NCI-H1930 (cell line): ENCODE measurements at regions not wholly inside any gene's neighbourhood (a gene's known extent, or its start where the extent isn't known, plus 50 kb on each side); places are given as distances from the start of the nearest gene placed in this dataset.
"Not testable (repeated sequence)": the region's sequence is repeated elsewhere in the genome, so short reads cannot be mapped to it uniquely, and the experiment has no call there.

ENCODE experiments used
- DNase-seq, 2 experiments: peaks; one replicate each; lab custom pipeline; 2025; lab: John Stamatoyannopoulos, UW

DNA sequence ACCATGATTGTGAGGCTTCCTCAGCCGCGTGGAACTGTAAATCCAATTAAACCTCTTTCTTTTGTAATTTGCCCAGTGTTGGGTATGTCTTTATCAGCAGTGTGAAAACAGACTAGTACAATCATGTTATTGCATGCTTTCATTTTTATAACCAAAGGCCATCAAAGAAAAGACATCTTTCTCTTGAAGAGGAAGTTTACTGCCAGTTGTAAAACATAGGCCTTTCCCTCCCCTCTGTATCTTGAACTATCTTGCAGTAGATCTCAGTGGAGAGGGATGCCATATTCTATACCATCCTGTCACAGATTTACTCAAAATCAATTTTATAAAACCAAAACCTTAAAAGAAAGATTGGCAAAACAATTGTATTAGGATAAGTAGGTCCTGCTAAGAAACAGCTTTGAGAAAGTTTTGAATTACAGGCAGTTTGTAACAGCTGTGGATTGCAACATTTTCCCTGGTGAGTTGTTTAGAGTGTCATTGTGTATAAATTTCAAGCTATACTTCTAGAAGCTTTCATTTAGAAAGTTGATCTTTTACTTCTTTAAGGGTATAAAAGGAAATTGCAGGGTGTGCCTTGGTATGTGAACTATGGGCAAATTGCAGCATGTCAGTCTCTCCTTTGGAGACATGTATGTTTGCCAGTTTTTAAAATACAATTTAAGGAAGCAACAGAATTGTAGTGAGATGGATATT is 128.0 kb downstream of the ATP23 start:
- DNase-seq, result no peak

DNA sequence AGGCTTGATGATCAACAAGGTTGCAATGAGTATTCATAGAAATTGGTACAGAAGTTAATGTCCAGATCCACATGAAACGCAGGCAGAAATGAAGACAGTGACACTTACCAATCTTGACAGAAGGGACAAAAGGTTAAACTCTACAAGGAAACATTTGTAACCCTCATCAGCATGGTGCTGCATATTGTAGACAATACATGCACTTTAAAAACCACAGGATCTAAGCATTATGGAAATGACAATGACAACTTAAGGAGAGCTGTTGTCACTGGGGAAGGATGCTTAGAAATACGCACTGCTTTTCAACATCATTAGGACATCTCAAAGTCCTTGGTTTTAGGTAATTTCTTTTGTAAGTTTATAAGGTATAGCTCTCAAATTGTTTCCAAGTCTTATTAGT is 130.6 kb downstream of the ATP23 start:
- DNase-seq, result no peak

DNA sequence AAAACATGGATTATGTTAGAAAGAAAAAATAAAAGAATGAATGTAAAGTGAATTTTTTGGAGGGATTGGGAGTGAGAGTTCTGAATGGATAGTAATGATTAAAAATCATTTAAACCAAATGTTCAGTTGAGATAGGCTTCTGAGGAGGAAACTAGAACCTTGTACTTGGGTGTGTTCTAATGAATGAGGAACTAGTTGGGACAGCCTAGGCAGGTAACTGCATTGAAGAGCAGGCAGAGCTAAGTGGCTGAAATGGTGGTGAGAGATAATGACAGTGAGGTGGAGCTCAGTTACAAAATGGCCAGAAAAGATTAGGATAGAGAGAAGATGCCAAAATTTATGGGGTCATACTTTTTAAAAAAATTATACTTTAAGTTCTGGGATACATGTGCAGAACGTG is 132.9 kb downstream of the ATP23 start:
- DNase-seq, result no peak

DNA sequence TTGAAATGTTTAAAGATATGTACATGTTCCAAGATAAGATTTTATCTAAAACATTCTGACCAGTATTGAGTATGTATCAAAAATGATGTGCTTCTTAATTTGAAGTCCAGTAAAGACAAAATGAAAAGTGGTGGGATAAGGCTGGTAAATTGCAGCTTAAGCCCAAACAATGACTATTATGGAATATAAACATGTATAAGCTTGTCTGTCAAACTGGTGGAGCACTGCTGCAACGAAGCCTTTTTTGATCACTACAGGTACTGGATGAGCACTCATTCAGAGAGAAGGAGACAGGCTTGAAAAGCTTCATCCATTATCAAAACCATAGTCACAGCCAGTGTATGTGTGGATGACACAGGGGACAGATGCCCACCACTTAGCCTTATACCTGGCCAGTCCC is 138.4 kb downstream of the ATP23 start:
- DNase-seq, result no peak

DNA sequence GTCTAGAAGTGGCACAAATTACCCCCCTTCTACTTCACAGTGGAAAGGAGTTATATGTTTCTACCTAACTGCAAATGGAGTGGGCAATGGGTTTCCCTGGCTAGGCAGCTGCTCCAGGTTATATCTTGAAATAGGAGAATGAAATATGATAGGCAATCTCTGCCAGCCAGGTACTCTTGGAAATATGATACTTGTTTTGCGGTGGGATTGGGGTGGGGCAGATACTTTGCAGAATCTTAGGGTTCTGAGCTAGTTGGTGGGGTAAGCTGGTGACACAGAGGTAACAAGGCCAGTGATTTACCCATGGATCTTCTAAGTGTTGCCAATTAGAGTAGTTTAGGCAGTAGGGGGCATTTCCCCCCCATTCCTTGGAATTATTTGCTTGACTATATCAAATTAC is 140.1 kb downstream of the ATP23 start:
- DNase-seq, result no peak

DNA sequence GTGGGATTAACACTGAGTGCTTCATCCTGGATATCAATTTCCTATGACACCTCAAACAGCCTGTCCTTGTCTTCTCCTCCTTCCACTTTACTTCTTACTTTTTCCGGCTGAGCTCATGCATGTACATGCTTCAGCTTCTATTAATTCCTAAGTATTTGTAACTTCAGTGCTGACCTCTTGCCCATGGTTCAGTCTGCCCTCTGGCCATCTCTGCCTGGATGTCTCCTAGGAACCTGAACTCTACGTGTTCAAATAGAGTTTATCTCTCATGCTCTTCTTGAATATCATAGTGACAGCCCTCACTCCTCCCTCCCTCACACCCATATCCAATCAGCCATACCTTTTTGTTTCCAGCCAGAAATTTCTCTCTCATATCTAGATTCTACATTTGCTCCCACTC is 141.6 kb downstream of the ATP23 start:
- no peak for DNase-seq

DNA sequence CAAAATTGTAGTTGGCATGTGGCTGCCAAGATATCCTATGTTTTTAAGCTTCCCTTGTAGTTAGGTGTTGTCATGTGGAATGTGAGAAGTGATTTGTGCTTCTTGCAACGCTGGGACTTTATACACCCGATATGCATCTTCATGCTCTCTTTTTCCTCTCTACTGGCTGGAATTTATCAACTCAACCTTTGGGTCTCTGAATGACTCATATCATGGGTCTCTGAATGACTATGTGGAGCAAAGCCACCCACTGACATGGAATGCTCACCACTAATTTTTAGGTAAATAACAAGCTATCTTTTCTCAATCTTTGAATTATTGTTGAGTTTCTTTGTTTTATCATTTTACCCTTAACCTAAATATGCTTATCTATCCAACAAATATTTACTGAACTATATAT is 144.6 kb downstream of the ATP23 start:
- DNase-seq, result no peak

DNA sequence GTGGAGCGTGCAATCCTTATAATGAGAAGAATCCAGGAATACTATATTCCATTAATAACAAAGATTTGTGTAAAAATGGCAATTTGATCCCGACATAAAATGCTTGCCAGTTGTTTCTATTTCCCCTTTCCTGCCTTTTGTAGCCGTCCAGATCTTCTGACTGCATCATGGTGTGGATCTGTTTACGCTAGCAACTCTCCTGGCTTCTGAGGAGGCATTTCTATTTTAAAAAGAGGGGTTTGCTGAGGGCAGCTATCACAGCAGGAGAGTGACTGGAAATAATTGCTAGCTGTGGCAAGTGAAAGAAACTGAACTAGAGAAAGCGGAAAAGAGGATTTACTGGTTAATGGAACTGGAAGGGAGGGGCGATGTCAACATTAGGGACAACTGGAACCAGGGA is 145.6 kb downstream of the ATP23 start:
- DNase-seq, result no peak

DNA sequence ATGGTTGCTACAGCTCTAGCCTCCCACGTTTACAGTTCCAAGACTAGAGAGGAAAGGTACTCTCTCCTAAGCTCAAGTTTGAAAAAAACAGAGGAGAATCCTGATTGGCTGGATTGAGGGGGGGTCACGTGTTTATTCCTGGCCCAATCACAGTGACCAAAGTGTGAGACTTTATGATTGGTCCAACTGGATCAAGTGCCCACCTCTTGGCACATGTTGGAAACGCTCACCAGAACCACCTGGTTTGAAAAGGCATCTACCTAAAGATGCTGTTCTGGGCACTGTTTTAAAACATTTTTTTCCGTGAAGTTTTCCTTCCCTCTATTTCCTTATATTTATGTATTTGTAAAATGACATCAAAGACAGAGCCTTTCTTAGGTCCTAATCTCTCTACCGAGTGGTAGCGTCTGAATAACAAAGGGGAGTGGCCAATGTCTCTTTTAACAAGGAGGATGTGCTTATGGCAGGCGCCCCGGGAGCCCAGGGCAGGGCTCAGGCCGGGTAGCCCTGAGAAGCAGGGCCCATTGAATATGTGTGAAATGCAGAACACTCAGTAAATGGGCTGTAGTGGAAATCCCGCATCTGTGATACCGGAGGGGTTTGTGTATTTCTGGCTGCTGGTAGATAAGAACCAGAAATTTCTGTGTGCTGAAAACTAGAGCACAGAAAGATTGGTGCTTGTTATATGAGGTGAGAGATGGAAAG is 146.2 kb downstream of the ATP23 start:
- DNase-seq, result no peak

DNA sequence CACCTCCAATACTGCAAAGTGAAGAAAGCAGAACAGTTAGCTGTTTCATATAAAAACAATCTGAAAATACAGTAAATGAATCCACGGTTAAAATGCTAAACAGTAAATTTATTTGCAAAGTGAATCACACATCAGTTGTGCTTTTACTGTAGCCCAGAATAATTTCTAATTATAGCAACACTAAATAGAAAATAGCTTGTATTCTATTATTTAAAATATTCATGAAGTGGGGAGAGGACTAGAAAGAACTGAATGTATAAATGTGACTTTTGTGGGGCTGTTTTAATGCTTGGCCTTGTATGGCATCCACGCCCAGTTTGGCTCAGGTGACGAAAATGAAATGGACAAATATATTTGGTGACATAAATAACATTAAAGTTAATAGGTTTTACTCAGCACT is 148.2 kb downstream of the ATP23 start:
- DNase-seq, result no peak

DNA sequence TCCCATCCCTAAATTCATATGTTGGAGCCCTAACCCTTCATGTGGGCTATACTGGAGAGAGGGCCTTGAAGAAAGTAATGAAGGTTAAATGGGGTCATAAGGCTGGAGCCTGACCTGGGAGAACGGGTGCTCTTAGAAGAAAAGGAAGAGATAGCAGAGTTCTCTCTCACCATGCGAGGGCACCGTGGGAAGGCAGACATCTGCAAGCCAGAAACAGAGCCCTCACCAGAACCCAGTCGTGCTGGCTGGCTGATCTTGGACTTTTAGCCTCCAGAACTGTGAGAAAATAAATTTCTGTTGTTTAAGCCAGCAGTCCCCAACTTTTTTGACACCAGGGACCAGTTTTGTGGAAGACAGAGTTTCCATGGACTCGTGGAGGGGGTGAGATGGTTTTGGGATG is 149.3 kb downstream of the ATP23 start:
- no peak for DNase-seq

DNA sequence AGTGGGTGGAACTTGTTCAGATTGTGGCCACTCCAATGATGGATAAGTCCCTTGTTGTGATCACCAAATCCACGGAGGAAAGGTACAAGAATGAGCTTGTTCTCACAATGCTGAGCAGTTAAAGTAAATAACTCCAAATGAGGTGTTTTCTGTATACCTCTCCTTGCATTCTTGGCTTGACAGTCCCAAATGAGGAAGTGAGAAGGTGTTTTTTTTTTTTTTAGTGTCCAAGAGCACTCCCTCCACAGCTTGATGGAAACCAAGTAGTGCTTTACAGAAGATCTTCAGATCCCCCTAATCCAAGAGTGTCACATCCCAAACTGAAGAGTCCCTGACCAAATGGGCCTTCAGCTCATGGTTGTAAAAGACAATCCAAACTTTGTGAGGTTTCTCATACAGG is 153.6 kb downstream of the ATP23 start:
- no peak for DNase-seq

DNA sequence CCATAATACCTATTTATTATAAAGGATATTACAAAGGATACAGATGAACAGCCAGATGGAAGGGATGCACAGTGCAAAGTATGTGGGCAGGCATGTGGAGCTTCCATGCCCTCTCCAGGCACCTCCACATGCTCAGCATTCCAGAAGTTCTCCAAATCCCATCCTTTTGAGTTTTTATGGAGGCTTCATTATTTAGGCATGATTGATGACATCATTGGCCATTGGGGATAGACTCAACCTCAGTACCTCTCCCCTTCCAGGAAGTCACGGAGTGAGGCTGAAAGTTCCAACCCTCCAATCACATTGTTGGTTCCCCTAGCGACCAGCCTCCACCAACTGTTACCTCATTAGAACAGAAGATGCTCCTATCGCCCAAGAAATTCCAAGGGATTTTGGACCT is 156.4 kb downstream of the ATP23 start:
- no peak for DNase-seq

DNA sequence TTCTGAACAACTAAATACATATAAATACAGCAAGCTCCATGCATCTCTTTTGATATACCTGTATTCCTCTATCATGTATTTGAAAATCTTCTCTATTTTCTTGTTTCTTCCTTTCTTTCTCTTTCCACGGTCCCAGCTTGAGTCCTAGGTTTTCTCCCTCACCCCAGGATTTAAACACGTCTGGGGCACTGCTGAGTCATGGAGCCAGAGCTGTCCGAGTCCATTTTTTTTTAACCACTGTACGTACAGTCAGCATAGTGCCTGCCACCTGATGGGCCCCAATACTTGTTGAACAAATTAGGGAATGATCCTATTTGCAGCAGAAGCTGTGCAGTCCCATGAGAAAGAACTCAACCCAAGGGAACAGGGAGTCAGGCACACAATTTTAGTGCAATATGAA is 158.1 kb downstream of the ATP23 start:
- no peak for DNase-seq

DNA sequence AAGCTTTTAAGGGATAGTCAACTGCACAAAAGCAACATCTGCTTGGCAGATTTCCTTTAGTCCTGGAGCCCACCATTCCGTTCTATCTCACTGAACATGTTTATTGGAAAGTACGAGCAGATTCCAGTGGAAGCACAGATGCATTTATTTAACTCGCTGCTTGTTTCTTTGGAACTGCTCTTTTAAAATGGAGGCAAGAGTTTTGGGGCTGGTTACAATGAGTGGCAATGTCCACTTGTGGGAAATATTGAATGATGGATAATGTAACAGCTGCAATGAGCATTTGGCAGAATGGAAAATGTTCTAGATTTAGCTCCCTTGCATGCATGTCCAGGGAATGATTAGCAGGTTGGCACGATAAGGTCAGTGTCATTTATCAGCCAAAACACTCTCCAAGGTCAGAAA is 163.0 kb downstream of the ATP23 start:
- no peak for DNase-seq

DNA sequence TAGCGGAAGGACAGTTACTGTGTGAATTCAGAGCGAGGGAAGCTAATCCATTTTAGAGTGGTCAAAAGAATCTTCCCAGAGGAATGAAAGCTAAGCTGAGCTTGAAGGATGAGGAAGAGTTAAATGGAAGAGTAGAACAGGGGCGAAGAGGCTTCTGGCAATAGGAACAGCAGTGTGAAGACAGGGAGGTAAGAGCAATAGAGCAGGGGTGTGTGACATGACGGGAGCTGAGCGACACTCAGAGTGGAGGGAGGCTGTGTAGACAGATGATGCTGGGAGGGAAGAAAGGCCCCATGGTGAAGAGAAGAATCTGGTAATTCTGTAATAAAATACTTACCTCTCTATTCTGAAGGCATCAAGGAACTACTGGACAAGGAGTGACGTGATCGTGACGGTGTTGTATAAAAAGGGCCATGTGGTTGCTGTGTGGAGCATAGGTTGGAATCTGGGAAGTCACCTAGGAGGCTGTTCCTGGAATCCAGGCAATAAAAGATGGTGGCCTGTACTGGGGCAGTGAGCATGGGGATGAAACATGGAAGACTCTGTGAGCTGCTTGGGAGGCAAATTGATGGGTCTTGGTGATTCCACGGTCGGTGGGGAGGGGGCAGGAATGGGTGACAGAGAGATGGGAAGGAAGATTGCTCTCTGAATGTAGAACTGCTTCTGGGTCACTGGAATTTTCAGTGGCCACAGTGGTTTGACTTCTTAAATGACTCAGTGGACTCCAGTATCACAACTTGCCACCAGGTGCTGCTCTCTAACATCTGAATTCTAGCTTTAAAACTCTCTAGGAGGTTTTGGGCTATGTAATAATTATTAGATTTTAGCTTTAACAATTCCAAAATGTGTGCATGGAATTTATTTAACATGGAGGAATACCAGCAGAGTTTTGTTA is 164.1 kb downstream of the ATP23 start:
- no peak for DNase-seq

DNA sequence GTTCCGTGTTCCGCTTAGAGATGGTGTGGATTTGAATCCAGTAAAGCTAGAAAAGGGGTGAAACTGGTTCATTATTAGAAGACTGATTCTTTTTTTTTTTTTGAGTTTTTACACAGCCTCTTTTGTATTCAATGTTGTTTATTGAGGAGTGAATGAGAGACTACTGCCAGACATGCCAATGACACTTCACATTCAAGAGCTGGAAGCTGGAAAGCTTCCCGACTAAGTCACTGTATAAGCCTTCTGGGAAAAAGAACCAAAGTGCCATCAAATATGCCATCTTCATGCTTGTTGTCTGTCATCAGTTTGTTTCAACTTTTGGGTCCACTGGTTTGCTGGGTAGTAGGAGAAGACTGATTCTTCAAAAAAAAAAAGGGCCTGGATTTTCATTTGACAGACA is 164.8 kb downstream of the ATP23 start:
- DNase-seq, result no peak

DNA sequence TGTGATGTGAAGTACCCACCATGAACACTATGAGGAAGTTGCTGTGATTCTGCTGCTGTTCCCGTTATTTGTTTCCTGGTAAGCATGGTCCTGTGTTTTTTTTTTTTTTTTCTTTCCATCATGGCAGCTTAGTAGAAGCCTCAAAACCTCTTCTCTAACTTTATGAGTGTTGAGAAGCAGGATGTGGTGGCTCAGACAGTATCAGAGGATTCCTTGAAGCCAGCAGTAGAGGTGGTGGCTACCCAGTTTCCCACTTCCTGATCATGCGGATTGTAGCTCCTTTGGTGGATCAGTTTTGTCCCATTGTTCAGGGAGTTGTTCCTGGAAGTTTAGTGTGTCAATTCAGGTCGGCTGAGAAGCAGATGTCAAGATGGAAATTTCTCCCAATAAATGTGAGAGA is 175.8 kb downstream of the ATP23 start:
- no peak for DNase-seq

DNA sequence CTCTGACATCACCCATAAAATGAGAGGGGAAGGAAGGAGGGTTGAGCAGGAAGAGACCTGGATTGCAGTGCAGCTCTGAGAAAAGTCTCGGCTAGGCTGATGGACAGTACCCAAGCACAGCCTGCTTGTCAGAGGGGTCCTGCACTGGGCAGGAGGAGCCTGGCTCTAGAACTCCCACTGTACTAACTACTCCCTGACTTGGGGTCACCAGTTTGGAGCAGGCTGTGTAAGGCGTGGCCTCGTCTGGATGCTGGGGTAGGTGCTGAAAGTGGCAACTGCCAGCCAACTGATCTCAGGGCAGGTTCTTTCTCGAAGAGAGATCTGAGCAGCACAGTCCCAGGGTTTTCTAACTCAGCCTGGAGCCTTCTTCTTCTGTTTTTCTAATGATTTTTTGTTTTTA is 176.3 kb downstream of the ATP23 start:
- DNase-seq, result no peak

DNA sequence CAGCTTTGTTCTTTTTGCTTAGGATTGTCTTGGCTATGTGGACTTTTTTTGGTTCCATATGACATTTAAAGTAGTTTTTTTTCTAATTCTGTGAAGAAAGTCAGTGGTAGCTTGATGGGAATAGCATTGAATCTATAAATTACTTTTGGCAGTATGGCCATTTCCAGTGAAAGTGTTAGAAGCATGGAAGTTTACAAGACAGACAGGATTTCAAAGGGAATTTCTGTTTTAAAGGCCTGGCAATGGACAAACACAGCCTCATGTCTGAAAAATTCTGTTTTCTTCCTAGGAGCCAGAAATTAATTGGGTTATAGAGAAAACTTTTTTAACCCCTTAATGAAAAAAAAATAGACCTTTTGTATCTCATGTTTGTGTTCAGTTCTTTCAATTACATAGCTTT is 184.4 kb downstream of the ATP23 start:
- DNase-seq, result not testable (repeated sequence)

DNA sequence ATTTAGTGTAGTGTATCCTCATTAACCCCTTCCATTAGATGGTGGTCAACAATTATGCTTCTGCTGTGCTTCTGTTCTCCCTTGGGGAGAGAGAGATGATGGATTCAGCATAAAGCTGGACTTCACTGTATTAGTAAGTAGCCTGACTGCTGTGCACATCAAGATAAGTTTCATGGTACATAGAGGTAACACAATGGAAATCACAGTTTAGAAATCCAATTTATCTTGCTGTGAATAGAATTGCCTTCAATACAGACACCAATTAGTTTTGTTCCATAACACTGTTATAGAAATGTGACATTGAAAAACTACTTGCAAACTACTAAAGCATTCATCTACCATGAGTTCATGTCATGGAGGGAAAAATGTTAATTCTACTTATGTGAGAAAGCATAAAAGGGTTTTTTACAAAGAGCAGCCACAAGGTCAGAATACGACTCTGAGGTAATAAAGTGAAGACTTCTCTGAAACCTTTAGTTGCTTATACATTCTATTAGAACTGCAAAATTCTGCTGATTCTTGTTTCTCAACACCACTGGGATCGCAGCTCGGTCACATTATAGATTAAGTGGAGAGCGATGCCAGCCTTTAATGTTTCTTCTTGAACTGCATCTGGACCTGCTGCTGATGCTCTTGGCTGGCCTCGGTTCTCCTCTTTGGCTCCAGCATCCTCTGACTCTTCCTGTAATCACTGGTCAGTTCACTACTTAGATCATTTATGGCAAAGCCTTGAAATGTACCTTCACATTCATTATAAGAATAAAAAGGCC is 190.8 kb downstream of the ATP23 start:
- no peak for DNase-seq

DNA sequence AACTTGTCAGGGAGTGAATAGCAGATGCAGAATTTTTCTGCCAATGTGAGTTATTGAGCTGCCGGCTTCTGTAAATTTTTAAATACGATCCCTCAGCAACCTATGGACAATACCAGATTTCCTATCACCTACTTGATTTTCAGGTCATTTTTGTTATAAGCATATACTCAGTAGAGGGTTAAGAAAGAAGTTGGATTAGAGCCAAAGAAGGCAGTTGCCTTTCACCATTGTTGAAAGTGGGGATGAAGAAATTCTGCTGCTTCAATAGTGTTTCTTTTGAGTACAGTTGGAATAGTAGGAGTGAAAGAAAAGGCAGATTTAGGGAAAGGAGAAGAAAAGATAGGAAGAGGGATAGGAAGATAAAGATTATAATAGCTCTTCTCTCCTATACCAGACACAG is 197.1 kb downstream of the ATP23 start:
- no peak for DNase-seq
